GM23338 (cell line): ENCODE measurements at regions not wholly inside any gene's neighbourhood (a gene's known extent, or its start where the extent isn't known, plus 50 kb on each side); places are given as distances from the start of the nearest gene placed in this dataset.

Source experiments
- CTCF ChIP-seq, 2 experiments: fragments of 200-600 bp in 1 of 2; sonication (generic) in 1 of 2; conservative IDR thresholded peaks; 2 replicates each; pipeline versions ENCODE4 v1.5.1 to v1.6.1; 2016 to 2017; ENCODE audit warnings: antibody characterized with exemption in 2 of 2, low read depth in 2 of 2, mild to moderate bottlenecking in 2 of 2, moderate library complexity in 1 of 2
- POLR2AphosphoS5 ChIP-seq: IDR thresholded peaks from 2 replicates; pipeline ENCODE4 v1.6.1; 2016; ENCODE audit warnings: antibody characterized with exemption, low read depth

- TF ChIP-seq CTCF (conservative IDR thresholded peaks at IDR 0.05; ENCODE audit: low read depth in 2 of 2) (no peak), POLR2AphosphoS5 (no peak)
Observed at GRCh38 chr21:41634858-41635257, 126.9 kb upstream of the TMPRSS2 start.
